IPS-18c (cell line): ENCODE measurements at regions not wholly inside any gene's neighbourhood (a gene's known extent, or its start where the extent isn't known, plus 50 kb on each side); places are given as distances from the start of the nearest gene placed in this dataset.

Experiments used
- H3K4me3 ChIP-seq: 2 replicates; pipeline ENCODE4 v1.7.0; 2013; ENCODE audit warnings: low read depth, mild to moderate bottlenecking, low read length, moderate library complexity; ENCODE audit not compliant: insufficient read depth
- H3K9me3 ChIP-seq: one replicate; pipeline ENCODE4 v1.6.1; 2013; ENCODE audit warnings: mild to moderate bottlenecking, low read length, moderate library complexity; ENCODE audit not compliant: control insufficient read depth, insufficient read depth

GRCh38 chr20:57968120-57968519 lies 258.3 kb upstream of the PMEPA1 start:
- Histone ChIP-seq H3K4me3 (no peak overlapping the region), H3K9me3 (no peaks in the 10 kb centered on the region)

GRCh38 chr20:57967364-57967763 lies 257.5 kb upstream of the PMEPA1 start:
- Histone ChIP-seq H3K4me3 (no peak overlapping the region), H3K9me3 (no peaks in the 10 kb centered on the region)

GRCh38 chr20:57966620-57967019 lies 256.8 kb upstream of the PMEPA1 start:
- H3K4me3 ChIP-seq = no peak overlapping the region
- no peaks in the 10 kb centered on the region for H3K9me3 ChIP-seq

GRCh38 chr20:57965441-57965840 lies 255.6 kb upstream of the PMEPA1 start:
- Histone ChIP-seq H3K4me3 (no peak overlapping the region), H3K9me3 (no peaks in the 10 kb centered on the region)

- no peak overlapping the region for H3K4me3 ChIP-seq
- no peaks in the 10 kb centered on the region for H3K9me3 ChIP-seq
Measured at GRCh38 chr20:57964011-57964862, 254.4 kb upstream of the PMEPA1 start.

- Histone ChIP-seq H3K9me3 (peaks cover 2% of the 10 kb centered on the region), H3K4me3 (no peak overlapping the region)
Measured at GRCh38 chr20:57960803-57961575, 251.2 kb upstream of the PMEPA1 start.

- Histone ChIP-seq H3K9me3 (peaks cover 2% of the 10 kb centered on the region), H3K4me3 (no peak overlapping the region)
Measured at GRCh38 chr20:57959589-57959988, 249.8 kb upstream of the PMEPA1 start.

- Histone ChIP-seq H3K4me3 (no peak overlapping the region), H3K9me3 (peaks cover 2% of the 10 kb centered on the region)
Measured at GRCh38 chr20:57959018-57959417, 249.2 kb upstream of the PMEPA1 start.

- peaks cover 2% of the 10 kb centered on the region for H3K9me3 ChIP-seq
- H3K4me3 ChIP-seq = no peak overlapping the region
Measured at GRCh38 chr20:57958050-57958420, 248.2 kb upstream of the PMEPA1 start.

GRCh38 chr20:57957411-57958049 lies 247.7 kb upstream of the PMEPA1 start:
- Histone ChIP-seq H3K4me3 (no peak overlapping the region), H3K9me3 (peaks cover 2% of the 10 kb centered on the region)

GRCh38 chr20:57953638-57954037 lies 243.8 kb upstream of the PMEPA1 start:
- Histone ChIP-seq H3K4me3 (no peak overlapping the region), H3K9me3 (peaks cover 2% of the 10 kb centered on the region)

- H3K9me3 ChIP-seq = no peaks in the 10 kb centered on the region
- H3K4me3 ChIP-seq = no peak overlapping the region
Measured at GRCh38 chr20:57952136-57952535, 242.3 kb upstream of the PMEPA1 start.

GRCh38 chr20:57951549-57951948 lies 241.7 kb upstream of the PMEPA1 start:
- Histone ChIP-seq H3K4me3 (no peak overlapping the region), H3K9me3 (no peaks in the 10 kb centered on the region)

- no peak overlapping the region for H3K4me3 ChIP-seq
- H3K9me3 ChIP-seq = no peaks in the 10 kb centered on the region
Measured at GRCh38 chr20:57950764-57951485, 241.1 kb upstream of the PMEPA1 start.

GRCh38 chr20:57948180-57948955 lies 238.6 kb upstream of the PMEPA1 start:
- no peak overlapping the region for H3K4me3 ChIP-seq
- H3K9me3 ChIP-seq = no peaks in the 10 kb centered on the region

- Histone ChIP-seq H3K9me3 (no peaks in the 10 kb centered on the region), H3K4me3 (no peak overlapping the region)
Measured at GRCh38 chr20:57947421-57948179, 237.8 kb upstream of the PMEPA1 start.
